ENCODE measurements at regions not wholly inside any gene's neighbourhood (a gene's known extent, or its start where the extent isn't known, plus 50 kb on each side); places are given as distances from the start of the nearest gene placed in this dataset.

DNA sequence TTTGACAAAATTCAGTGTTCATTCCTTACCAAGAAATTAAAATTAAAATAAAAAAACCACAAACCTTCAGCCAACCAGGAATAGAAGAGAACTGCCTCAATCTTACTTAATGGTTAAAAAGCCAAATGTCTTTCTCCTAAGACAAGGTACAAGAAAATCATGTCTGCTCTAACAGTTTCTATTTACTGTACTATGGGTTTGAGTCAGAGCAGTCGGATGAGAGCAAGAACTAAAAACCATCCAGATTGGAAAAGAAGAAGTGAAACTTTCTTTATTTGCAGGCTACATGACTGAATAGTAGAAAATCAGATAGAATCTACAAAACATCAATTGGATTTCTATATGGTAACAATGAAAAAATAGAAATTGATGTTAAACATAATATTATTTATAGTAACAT, 555.5 kb upstream of the TNP1 start:
- TF ChIP-seq, protein P1, sequence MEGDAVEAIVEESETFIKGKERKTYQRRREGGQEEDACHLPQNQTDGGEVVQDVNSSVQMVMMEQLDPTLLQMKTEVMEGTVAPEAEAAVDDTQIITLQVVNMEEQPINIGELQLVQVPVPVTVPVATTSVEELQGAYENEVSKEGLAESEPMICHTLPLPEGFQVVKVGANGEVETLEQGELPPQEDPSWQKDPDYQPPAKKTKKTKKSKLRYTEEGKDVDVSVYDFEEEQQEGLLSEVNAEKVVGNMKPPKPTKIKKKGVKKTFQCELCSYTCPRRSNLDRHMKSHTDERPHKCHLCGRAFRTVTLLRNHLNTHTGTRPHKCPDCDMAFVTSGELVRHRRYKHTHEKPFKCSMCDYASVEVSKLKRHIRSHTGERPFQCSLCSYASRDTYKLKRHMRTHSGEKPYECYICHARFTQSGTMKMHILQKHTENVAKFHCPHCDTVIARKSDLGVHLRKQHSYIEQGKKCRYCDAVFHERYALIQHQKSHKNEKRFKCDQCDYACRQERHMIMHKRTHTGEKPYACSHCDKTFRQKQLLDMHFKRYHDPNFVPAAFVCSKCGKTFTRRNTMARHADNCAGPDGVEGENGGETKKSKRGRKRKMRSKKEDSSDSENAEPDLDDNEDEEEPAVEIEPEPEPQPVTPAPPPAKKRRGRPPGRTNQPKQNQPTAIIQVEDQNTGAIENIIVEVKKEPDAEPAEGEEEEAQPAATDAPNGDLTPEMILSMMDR (IDR thresholded peaks at IDR 0.05; ENCODE audit: poor library complexity), result no peak
- TF ChIP-seq EZH2 (IDR thresholded peaks at IDR 0.05; ENCODE audit: borderline replicate concordance), result no peak
